ENCODE measurements at regions not wholly inside any gene's neighbourhood (a gene's known extent, or its start where the extent isn't known, plus 50 kb on each side); places are given as distances from the start of the nearest gene placed in this dataset.

DNA sequence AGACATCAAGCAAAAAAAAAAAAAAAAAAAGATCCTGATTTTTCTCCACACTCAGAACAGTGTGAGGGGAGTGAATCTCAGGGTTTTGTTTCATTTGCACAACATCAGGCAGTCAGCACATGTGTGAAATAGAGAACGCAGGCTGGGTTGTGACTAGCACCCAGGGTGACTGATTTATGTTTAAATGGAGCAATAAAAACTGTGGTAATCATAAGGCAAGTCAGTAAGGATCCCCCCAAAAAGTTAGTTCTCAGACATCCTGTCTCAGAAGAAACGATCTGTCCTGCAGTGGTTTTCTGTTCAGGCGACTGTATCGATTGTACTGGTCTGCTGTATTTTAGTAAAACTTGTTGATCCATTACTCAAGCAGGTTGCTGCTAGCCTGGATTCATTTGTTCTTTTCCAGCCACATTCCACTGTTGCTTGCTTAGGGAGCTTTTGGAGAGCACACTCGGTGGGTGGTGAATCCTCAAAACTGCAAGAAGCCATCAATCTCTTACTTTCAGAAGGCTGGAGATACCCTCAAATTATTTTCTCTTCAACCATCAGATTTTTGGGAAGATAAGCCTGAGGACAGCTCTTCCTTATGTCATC is 107.1 kb downstream of the DACT1 start:
- Histone ChIP-seq H4K20me1 (ENCODE audit: control insufficient read depth, insufficient read depth, low read length, poor library complexity, severe bottlenecking) (no peaks in the 10 kb centered on the region), H3K79me2 (ENCODE audit: control insufficient read depth, insufficient read depth, low read length) (no peaks in the 10 kb centered on the region), H3K9ac (ENCODE audit: low read length) (no peak overlapping the region), H3K9me3 (ENCODE audit: control extremely low read depth in 1 of 3, control insufficient read depth in 2 of 3, insufficient read depth in 1 of 3, low read length in 2 of 3) (no peaks in the 10 kb centered on the region), H3K36me3 (replicated peaks in 1 of 2; ENCODE audit: control extremely low read depth in 1 of 2, control insufficient read depth in 1 of 2, extremely low read depth in 1 of 2, insufficient read depth in 2 of 2, low read length in 1 of 2) (no peaks in the 10 kb centered on the region), H3K4me3 (ENCODE audit: control extremely low read depth in 1 of 5, extremely low read depth in 1 of 5, insufficient read depth in 1 of 5, low read depth in 2 of 5, low read length in 4 of 5) (no peak overlapping the region), H3K4me1 (ENCODE audit: control insufficient read depth in 2 of 2, insufficient read depth in 2 of 2, low read length in 2 of 2) (no peaks in the 10 kb centered on the region), H3K4me2 (replicated peaks; ENCODE audit: low read depth, low read length, poor library complexity, severe bottlenecking) (no peak overlapping the region), H2AFZ (ENCODE audit: insufficient read depth, low read depth, low read length, poor library complexity, severe bottlenecking) (no peak overlapping the region), H3K27me3 (replicated peaks in 1 of 4; ENCODE audit: control extremely low read depth in 1 of 4, control insufficient read depth in 3 of 4, insufficient read depth in 4 of 4, low read length in 3 of 4) (no peaks in the 10 kb centered on the region), H3K27ac (ENCODE audit: low read length in 2 of 2) (no peak overlapping the region)
- CTCF ChIA-PET = no interaction called here
- POLR2A ChIA-PET = no interaction called here
- ATAC-seq (ENCODE audit: low read depth) (no peak), DNase-seq (no peak)
- intact Hi-C loops (cut with micrococcal nuclease) = no loop called here
- Mint-ChIP-seq H3K27ac (no peak overlapping the region), H3K4me1 (peaks cover 6% of the 10 kb centered on the region), H3K27me3 (peaks cover 8% of the 10 kb centered on the region), H3K4me3 (no peak overlapping the region), H3K9me3 (ENCODE audit: insufficient read depth) (no peaks in the 10 kb centered on the region)
- TF ChIP-seq, protein P1, sequence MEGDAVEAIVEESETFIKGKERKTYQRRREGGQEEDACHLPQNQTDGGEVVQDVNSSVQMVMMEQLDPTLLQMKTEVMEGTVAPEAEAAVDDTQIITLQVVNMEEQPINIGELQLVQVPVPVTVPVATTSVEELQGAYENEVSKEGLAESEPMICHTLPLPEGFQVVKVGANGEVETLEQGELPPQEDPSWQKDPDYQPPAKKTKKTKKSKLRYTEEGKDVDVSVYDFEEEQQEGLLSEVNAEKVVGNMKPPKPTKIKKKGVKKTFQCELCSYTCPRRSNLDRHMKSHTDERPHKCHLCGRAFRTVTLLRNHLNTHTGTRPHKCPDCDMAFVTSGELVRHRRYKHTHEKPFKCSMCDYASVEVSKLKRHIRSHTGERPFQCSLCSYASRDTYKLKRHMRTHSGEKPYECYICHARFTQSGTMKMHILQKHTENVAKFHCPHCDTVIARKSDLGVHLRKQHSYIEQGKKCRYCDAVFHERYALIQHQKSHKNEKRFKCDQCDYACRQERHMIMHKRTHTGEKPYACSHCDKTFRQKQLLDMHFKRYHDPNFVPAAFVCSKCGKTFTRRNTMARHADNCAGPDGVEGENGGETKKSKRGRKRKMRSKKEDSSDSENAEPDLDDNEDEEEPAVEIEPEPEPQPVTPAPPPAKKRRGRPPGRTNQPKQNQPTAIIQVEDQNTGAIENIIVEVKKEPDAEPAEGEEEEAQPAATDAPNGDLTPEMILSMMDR (IDR thresholded peaks at IDR 0.05) = no peak
- TF ChIP-seq EZH2 (IDR thresholded peaks at IDR 0.05; ENCODE audit: borderline replicate concordance, insufficient read depth, low read depth, low read length, poor library complexity, severe bottlenecking) = no peak
- WGBS (ENCODE audit: insufficient coverage) = 90% methylated on average over 5 of the region's 5 CpGs

DNA sequence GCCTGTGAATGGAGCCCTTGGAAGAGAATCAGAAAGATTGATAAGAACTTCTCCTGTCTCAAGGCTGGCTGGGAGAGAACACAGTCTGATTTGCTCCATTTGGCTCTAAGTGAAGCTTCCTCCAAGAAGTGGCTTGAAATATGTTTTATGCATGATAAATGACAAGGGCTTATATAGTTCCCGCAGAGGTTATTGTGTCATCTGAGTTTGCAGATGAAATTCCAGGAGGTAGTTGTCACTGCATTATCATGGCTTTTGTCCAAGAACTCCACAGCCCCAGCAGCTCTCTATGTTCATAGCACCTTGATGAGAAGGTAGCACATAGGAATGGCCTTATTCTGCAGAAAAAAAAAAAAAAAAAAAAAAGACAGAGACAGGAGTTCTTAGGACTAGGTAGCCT is 108.5 kb downstream of the DACT1 start:
- POLR2A ChIA-PET = no interaction called here
- H3K27me3 ChIP-seq (replicated peaks in 1 of 4; ENCODE audit: control extremely low read depth in 1 of 4, control insufficient read depth in 3 of 4, insufficient read depth in 4 of 4, low read length in 3 of 4) = no peaks in the 10 kb centered on the region
- no peaks in the 10 kb centered on the region for H3K9me3 ChIP-seq (ENCODE audit: control extremely low read depth in 1 of 3, control insufficient read depth in 2 of 3, insufficient read depth in 1 of 3, low read length in 2 of 3)
- Mint-ChIP-seq H3K4me3 (no peak overlapping the region), H3K9me3 (ENCODE audit: insufficient read depth) (no peaks in the 10 kb centered on the region), H3K27ac (no peak overlapping the region), H3K4me1 (peaks cover 6% of the 10 kb centered on the region), H3K27me3 (no peaks in the 10 kb centered on the region)
- no peak for ATAC-seq (ENCODE audit: low read depth)
- H3K79me2 ChIP-seq (ENCODE audit: control insufficient read depth, insufficient read depth, low read length) = no peaks in the 10 kb centered on the region
- H3K9ac ChIP-seq (ENCODE audit: low read length) = no peak overlapping the region
- H3K4me2 ChIP-seq (replicated peaks; ENCODE audit: low read depth, low read length, poor library complexity, severe bottlenecking) = no peak overlapping the region
- intact Hi-C loops (cut with micrococcal nuclease) = no loop called here
- WGBS (ENCODE audit: insufficient coverage) = no CpG with 5 or more reads among the region's 1 CpG
- DNase-seq = no peak
- no peaks in the 10 kb centered on the region for H3K4me1 ChIP-seq (ENCODE audit: control insufficient read depth in 2 of 2, insufficient read depth in 2 of 2, low read length in 2 of 2)
- no peak overlapping the region for H3K4me3 ChIP-seq (ENCODE audit: control extremely low read depth in 1 of 5, extremely low read depth in 1 of 5, insufficient read depth in 1 of 5, low read depth in 2 of 5, low read length in 4 of 5)
- H2AFZ ChIP-seq (ENCODE audit: insufficient read depth, low read depth, low read length, poor library complexity, severe bottlenecking) = no peak overlapping the region
- no peak for TF ChIP-seq EZH2 (IDR thresholded peaks at IDR 0.05; ENCODE audit: borderline replicate concordance, insufficient read depth, low read depth, low read length, poor library complexity, severe bottlenecking)
- TF ChIP-seq, protein P1 (IDR thresholded peaks at IDR 0.05) = no peak
- no peaks in the 10 kb centered on the region for H4K20me1 ChIP-seq (ENCODE audit: control insufficient read depth, insufficient read depth, low read length, poor library complexity, severe bottlenecking)
- no peaks in the 10 kb centered on the region for H3K36me3 ChIP-seq (replicated peaks in 1 of 2; ENCODE audit: control extremely low read depth in 1 of 2, control insufficient read depth in 1 of 2, extremely low read depth in 1 of 2, insufficient read depth in 2 of 2, low read length in 1 of 2)
- CTCF ChIA-PET = no interaction called here
- H3K27ac ChIP-seq (ENCODE audit: low read length in 2 of 2) = no peak overlapping the region

Measured in B cell (primary cell).